ENCODE measurements at regions not wholly inside any gene's neighbourhood (a gene's known extent, or its start where the extent isn't known, plus 50 kb on each side); places are given as distances from the start of the nearest gene placed in this dataset.

GRCh38 chr17:31654936-31655335 lies 204.1 kb downstream of the COPRS start:
- Histone ChIP-seq H3K27me3 (replicated peaks; ENCODE audit: insufficient read depth, low read length) (no peaks in the 10 kb centered on the region), H4K20me1 (ENCODE audit: insufficient read depth, low read length) (no peaks in the 10 kb centered on the region), H3K4me3 (ENCODE audit: low read length) (no peak overlapping the region), H3K4me1 (ENCODE audit: low read length) (no peaks in the 10 kb centered on the region), H3F3A (ENCODE audit: insufficient read depth, low read length) (no peaks in the 10 kb centered on the region), H3K79me2 (ENCODE audit: low read length) (no peaks in the 10 kb centered on the region), H3K27ac (ENCODE audit: low read length) (no peak overlapping the region), H3K4me2 (ENCODE audit: low read depth, low read length) (no peak overlapping the region), H3K9me2 (replicated peaks; ENCODE audit: insufficient read depth, low read length) (no peaks in the 10 kb centered on the region), H3K9me3 (replicated peaks; ENCODE audit: insufficient read depth, low read length) (no peaks in the 10 kb centered on the region), H3K36me3 (replicated peaks; ENCODE audit: insufficient read depth, low read length) (no peaks in the 10 kb centered on the region), H2AFZ (ENCODE audit: low read length) (no peak overlapping the region), H3K9ac (ENCODE audit: low read length) (no peak overlapping the region)
- DNase-seq: no peak
- TF ChIP-seq CTCF (IDR thresholded peaks at IDR 0.05; ENCODE audit: low read length): no peak
- TF ChIP-seq EZH2phosphoT487 (IDR thresholded peaks at IDR 0.05; ENCODE audit: low read length): no peak
- TF ChIP-seq EZH2 (optimal IDR thresholded peaks at IDR 0.05; ENCODE audit: low read depth, low read length): no peak

- Histone ChIP-seq H3K36me3 (replicated peaks; ENCODE audit: insufficient read depth, low read length) (no peaks in the 10 kb centered on the region), H3K27me3 (replicated peaks; ENCODE audit: insufficient read depth, low read length) (no peaks in the 10 kb centered on the region), H3K4me2 (ENCODE audit: low read depth, low read length) (no peak overlapping the region), H3K9me2 (replicated peaks; ENCODE audit: insufficient read depth, low read length) (no peaks in the 10 kb centered on the region), H3K9ac (ENCODE audit: low read length) (no peak overlapping the region), H3K9me3 (replicated peaks; ENCODE audit: insufficient read depth, low read length) (no peaks in the 10 kb centered on the region), H4K20me1 (ENCODE audit: insufficient read depth, low read length) (no peaks in the 10 kb centered on the region), H2AFZ (ENCODE audit: low read length) (no peak overlapping the region), H3K79me2 (ENCODE audit: low read length) (no peaks in the 10 kb centered on the region), H3K4me3 (ENCODE audit: low read length) (no peak overlapping the region), H3K27ac (ENCODE audit: low read length) (no peak overlapping the region), H3K4me1 (ENCODE audit: low read length) (no peaks in the 10 kb centered on the region), H3F3A (ENCODE audit: insufficient read depth, low read length) (no peaks in the 10 kb centered on the region)
- TF ChIP-seq CTCF (IDR thresholded peaks at IDR 0.05; ENCODE audit: low read length) (no peak), EZH2 (optimal IDR thresholded peaks at IDR 0.05; ENCODE audit: low read depth, low read length) (no peak), EZH2phosphoT487 (IDR thresholded peaks at IDR 0.05; ENCODE audit: low read length) (no peak)
- DNase-seq: no peak
Observed at GRCh38 chr17:31653691-31654090, 205.4 kb downstream of the COPRS start.

GRCh38 chr17:31650756-31651520 lies 208.1 kb downstream of the COPRS start:
- no peaks in the 10 kb centered on the region for H3K9me3 ChIP-seq (replicated peaks; ENCODE audit: insufficient read depth, low read length)

More at GRCh38 chr17:31650756-31651520, 208.1 kb downstream of the COPRS start:
- H2AFZ ChIP-seq (ENCODE audit: low read length): no peak overlapping the region
- no peak overlapping the region for H3K9ac ChIP-seq (ENCODE audit: low read length)
- no peaks in the 10 kb centered on the region for H3K36me3 ChIP-seq (replicated peaks; ENCODE audit: insufficient read depth, low read length)
- no peaks in the 10 kb centered on the region for H4K20me1 ChIP-seq (ENCODE audit: insufficient read depth, low read length)
- H3K9me2 ChIP-seq (replicated peaks; ENCODE audit: insufficient read depth, low read length): no peaks in the 10 kb centered on the region
- H3F3A ChIP-seq (ENCODE audit: insufficient read depth, low read length): no peaks in the 10 kb centered on the region; the same call in 1 of the 2 replicates
- no peaks in the 10 kb centered on the region for H3K79me2 ChIP-seq (ENCODE audit: low read length)
- no peak overlapping the region for H3K4me2 ChIP-seq (ENCODE audit: low read depth, low read length)
- no peak overlapping the region for H3K27ac ChIP-seq (ENCODE audit: low read length)
- TF ChIP-seq EZH2phosphoT487 (IDR thresholded peaks at IDR 0.05; ENCODE audit: low read length) (no peak), EZH2 (optimal IDR thresholded peaks at IDR 0.05; ENCODE audit: low read depth, low read length) (no peak), CTCF (IDR thresholded peaks at IDR 0.05; ENCODE audit: low read length) (no peak)
- no peaks in the 10 kb centered on the region for H3K27me3 ChIP-seq (replicated peaks; ENCODE audit: insufficient read depth, low read length)
- H3K4me1 ChIP-seq (ENCODE audit: low read length): peaks cover 13% of the 10 kb centered on the region
- no peak for DNase-seq
- no peak overlapping the region for H3K4me3 ChIP-seq (ENCODE audit: low read length)
